Keratinocyte (primary cell): ENCODE measurements at regions not wholly inside any gene's neighbourhood (a gene's known extent, or its start where the extent isn't known, plus 50 kb on each side); places are given as distances from the start of the nearest gene placed in this dataset.

Experiments used
- DNase-seq: peaks from one replicate; pipeline ENCODE4 v3.0.0-alpha.2; 2011; ENCODE audit warnings: low read depth, missing footprints, low spot score
- FAIRE-seq: peaks from 2 replicates; lab custom pipeline; 2011; peaks lifted over from hg19 to GRCh38; lab: Jason Lieb, UNC
- H2AFZ ChIP-seq: 2 replicates; pipeline ENCODE4 v1.6.0; 2012; ENCODE audit warnings: low read length, control low read depth, inconsistent platforms; ENCODE audit not compliant: control insufficient read depth
- H3K27ac ChIP-seq: 2 replicates; pipeline ENCODE4 v1.5.1; 2011; ENCODE audit warnings: low read length; ENCODE audit not compliant: control insufficient read depth, insufficient read depth
- H3K27me3 ChIP-seq: 3 replicates; pipeline ENCODE4 v1.6.0; 2011; ENCODE audit warnings: low read length; ENCODE audit not compliant: control insufficient read depth, insufficient read depth; ENCODE audit errors: extremely low read depth
- H3K36me3 ChIP-seq, 2 experiments: 2 replicates in 1 of 2; 3 replicates in 1 of 2; pipeline ENCODE4 v1.5.1; 2011; ENCODE audit warnings: low read length in 2 of 2, mild to moderate bottlenecking in 1 of 2; ENCODE audit not compliant: control insufficient read depth in 2 of 2, insufficient read depth in 2 of 2; ENCODE audit errors: extremely low read depth in 1 of 2
- H3K4me1 ChIP-seq: 3 replicates; pipeline ENCODE4 v1.5.1; 2011; ENCODE audit warnings: low read length; ENCODE audit not compliant: control insufficient read depth, insufficient read depth; ENCODE audit errors: extremely low read depth
- H3K4me2 ChIP-seq: 3 replicates; pipeline ENCODE4 v1.6.0; 2011; ENCODE audit warnings: low read depth, low read length; ENCODE audit not compliant: control insufficient read depth, insufficient read depth; ENCODE audit errors: extremely low read depth
- H3K4me3 ChIP-seq, 3 experiments: fragments of 200-600 bp in 1 of 3; sonication (generic) in 1 of 3; 2 replicates in 2 of 3; 3 replicates in 1 of 3; pipeline ENCODE4 v1.5.1; 2011 to 2016; ENCODE audit warnings: low read length in 3 of 3, mild to moderate bottlenecking in 3 of 3, control low read depth in 2 of 3, inconsistent platforms in 1 of 3, low read depth in 1 of 3, mixed read lengths in 1 of 3, mixed run types in 1 of 3, moderate library complexity in 1 of 3; ENCODE audit not compliant: control insufficient read depth in 2 of 3, insufficient read depth in 2 of 3; ENCODE audit errors: extremely low read depth in 1 of 3
- H3K79me2 ChIP-seq: 2 replicates; pipeline ENCODE4 v1.6.0; 2012; ENCODE audit warnings: low read length; ENCODE audit not compliant: control insufficient read depth, insufficient read depth
- H3K9ac ChIP-seq: 3 replicates; pipeline ENCODE4 v1.6.0; 2011; ENCODE audit warnings: low read length; ENCODE audit not compliant: control insufficient read depth, insufficient read depth; ENCODE audit errors: extremely low read depth
- H3K9me1 ChIP-seq: 3 replicates; pipeline ENCODE4 v1.6.0; 2011; ENCODE audit warnings: low read length; ENCODE audit not compliant: control insufficient read depth, insufficient read depth; ENCODE audit errors: extremely low read depth
- H3K9me3 ChIP-seq: 2 replicates; pipeline ENCODE4 v1.5.1; 2012; ENCODE audit warnings: low read depth, low read length; ENCODE audit not compliant: control insufficient read depth
- H4K20me1 ChIP-seq: 3 replicates; pipeline ENCODE4 v1.6.0; 2011; ENCODE audit warnings: low read length; ENCODE audit not compliant: control insufficient read depth, insufficient read depth; ENCODE audit errors: extremely low read depth
- EZH2 ChIP-seq: IDR thresholded peaks from one replicate; pipeline ENCODE4 v1.6.1; 2012; ENCODE audit warnings: inconsistent platforms, mild to moderate bottlenecking, low read length, moderate library complexity
- dilution Hi-C: fragments of 300-500 bp; cut with MboI; formaldehyde crosslinking; loops from one replicate; pipeline ENCODE4 v1.7.0; 2020; ENCODE audit warnings: low sequenced_read_pairs; ENCODE audit not compliant: extremely low pct_ligation_motif_present
- TF ChIP-seq, protein P1 (sequence below), 3 experiments: IDR thresholded peaks in 1 of 3; conservative IDR thresholded peaks in 1 of 3; optimal IDR thresholded peaks in 1 of 3; 2 replicates in 2 of 3; 3 replicates in 1 of 3; pipeline versions ENCODE3 to v1.5.1; 2011; ENCODE audit warnings: low read length in 3 of 3, mild to moderate bottlenecking in 3 of 3, moderate library complexity in 2 of 3, control low read depth in 1 of 3, inconsistent platforms in 1 of 3; ENCODE audit not compliant: insufficient read depth in 2 of 3; ENCODE audit errors: extremely low read depth in 1 of 3

DNA sequence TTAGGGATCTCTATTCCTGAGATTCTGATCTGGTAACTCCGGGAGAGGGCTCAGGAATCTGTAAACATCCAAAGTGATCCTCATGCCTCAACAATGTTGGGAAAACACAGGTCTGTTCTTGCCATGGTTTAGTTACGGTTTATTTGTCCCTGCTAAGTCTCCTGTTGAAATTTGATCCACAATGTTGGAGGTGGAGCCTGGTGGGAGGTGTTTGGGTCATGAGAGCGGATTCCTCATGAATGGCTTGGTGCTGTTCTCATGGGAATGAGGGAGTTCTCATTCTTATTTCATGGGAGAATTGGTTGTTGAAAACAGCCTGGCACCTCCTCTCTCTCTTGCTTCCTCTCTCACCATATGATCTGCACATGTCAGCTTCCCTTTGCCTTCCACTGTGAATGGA, 608.6 kb upstream of the GOT2 start:
- H3K4me2 ChIP-seq, result no peak overlapping the region
- no peaks in the 10 kb centered on the region for H4K20me1 ChIP-seq
- no peaks in the 10 kb centered on the region for H3K9me1 ChIP-seq
- dilution Hi-C loops, result no loop called here
- H3K27ac ChIP-seq, result no peak overlapping the region
- DNase-seq (no peak), FAIRE-seq (no peak)
- no peaks in the 10 kb centered on the region for H3K4me1 ChIP-seq
- no peaks in the 10 kb centered on the region for H3K79me2 ChIP-seq
- TF ChIP-seq, protein P1, sequence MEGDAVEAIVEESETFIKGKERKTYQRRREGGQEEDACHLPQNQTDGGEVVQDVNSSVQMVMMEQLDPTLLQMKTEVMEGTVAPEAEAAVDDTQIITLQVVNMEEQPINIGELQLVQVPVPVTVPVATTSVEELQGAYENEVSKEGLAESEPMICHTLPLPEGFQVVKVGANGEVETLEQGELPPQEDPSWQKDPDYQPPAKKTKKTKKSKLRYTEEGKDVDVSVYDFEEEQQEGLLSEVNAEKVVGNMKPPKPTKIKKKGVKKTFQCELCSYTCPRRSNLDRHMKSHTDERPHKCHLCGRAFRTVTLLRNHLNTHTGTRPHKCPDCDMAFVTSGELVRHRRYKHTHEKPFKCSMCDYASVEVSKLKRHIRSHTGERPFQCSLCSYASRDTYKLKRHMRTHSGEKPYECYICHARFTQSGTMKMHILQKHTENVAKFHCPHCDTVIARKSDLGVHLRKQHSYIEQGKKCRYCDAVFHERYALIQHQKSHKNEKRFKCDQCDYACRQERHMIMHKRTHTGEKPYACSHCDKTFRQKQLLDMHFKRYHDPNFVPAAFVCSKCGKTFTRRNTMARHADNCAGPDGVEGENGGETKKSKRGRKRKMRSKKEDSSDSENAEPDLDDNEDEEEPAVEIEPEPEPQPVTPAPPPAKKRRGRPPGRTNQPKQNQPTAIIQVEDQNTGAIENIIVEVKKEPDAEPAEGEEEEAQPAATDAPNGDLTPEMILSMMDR (optimal IDR thresholded peaks at IDR 0.05 in 1 of 3, IDR thresholded peaks at IDR 0.05 in 1 of 3, conservative IDR thresholded peaks at IDR 0.05 in 1 of 3; ENCODE audit: extremely low read depth in 1 of 3, insufficient read depth in 2 of 3, low read length in 3 of 3), result no peak
- TF ChIP-seq EZH2, result no peak
- H3K4me3 ChIP-seq, result no peak overlapping the region
- H2AFZ ChIP-seq, result no peak overlapping the region
- H3K9ac ChIP-seq, result no peak overlapping the region
- no peaks in the 10 kb centered on the region for H3K27me3 ChIP-seq
- no peaks in the 10 kb centered on the region for H3K9me3 ChIP-seq
- no peaks in the 10 kb centered on the region for H3K36me3 ChIP-seq

DNA sequence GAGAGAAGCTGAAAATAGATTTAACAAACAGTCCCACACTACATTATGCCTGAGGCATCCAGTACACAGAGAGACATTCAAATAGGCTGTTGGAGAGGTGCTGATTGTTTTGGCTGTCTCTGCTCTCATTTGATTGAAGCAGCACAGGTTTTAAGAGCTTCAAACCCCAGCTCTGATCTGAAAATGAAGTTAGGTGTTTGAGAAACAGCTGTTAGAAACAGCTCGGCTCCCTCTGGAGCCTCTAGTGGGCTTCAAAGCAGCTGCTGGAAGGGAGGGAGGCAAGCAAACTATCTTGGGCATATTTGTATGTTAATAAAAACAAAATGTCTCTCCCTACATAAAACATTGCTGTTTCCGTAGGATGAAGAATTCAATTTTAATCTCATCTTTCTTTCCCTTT, 607.3 kb upstream of the GOT2 start:
- H3K27ac ChIP-seq, result no peak overlapping the region
- H3K9me1 ChIP-seq, result no peaks in the 10 kb centered on the region
- no peaks in the 10 kb centered on the region for H3K36me3 ChIP-seq
- no peak for TF ChIP-seq EZH2
- TF ChIP-seq, protein P1 (optimal IDR thresholded peaks at IDR 0.05 in 1 of 3, IDR thresholded peaks at IDR 0.05 in 1 of 3, conservative IDR thresholded peaks at IDR 0.05 in 1 of 3; ENCODE audit: extremely low read depth in 1 of 3, insufficient read depth in 2 of 3, low read length in 3 of 3), result no peak
- H3K79me2 ChIP-seq, result no peaks in the 10 kb centered on the region
- no peaks in the 10 kb centered on the region for H4K20me1 ChIP-seq
- no peaks in the 10 kb centered on the region for H3K4me1 ChIP-seq
- no peaks in the 10 kb centered on the region for H3K9me3 ChIP-seq
- dilution Hi-C loops, result no loop called here
- no peak for FAIRE-seq
- H2AFZ ChIP-seq, result no peak overlapping the region
- H3K9ac ChIP-seq, result no peak overlapping the region
- H3K4me2 ChIP-seq, result no peak overlapping the region
- DNase-seq, result no peak
- H3K4me3 ChIP-seq, result no peak overlapping the region
- H3K27me3 ChIP-seq, result no peaks in the 10 kb centered on the region
